ENCODE measurements at regions not wholly inside any gene's neighbourhood (a gene's known extent, or its start where the extent isn't known, plus 50 kb on each side); places are given as distances from the start of the nearest gene placed in this dataset.

DNA sequence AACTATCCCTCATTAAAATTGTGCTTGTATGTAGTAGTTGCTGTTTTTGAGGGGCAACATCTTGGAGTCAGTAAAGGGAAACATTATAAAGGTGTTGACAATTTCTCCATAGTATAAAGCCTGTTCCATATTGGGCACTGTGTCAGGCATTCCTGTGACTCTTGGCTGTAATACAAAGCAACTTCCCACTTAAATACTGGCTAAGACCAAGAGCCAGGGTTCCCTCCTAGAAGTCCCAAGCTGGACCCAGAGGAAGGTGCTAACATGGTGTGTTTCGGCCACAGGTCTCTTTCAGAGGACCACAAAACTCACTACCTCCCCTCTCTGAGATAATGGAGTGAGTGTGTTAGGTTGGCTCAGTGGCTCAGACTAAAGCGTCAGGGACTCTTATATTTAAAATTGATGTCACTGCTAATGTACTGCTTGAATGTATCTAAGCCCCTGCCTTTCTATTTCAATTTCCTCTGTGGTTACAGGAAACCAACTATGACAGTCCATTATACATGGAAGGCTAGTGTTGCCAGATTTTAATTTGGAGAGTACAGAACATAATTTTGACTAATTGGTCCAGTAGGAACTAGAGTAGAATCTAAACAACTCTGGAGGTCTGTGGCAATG lies 74.7 kb upstream of the RGL1 start:
- TF ChIP-seq EZH2phosphoT487 (IDR thresholded peaks at IDR 0.05; ENCODE audit: unreplicated experiment): no peak
- no peak for TF ChIP-seq EZH2 (IDR thresholded peaks at IDR 0.05; ENCODE audit: low read depth, unreplicated experiment)
- TF ChIP-seq, protein P1, sequence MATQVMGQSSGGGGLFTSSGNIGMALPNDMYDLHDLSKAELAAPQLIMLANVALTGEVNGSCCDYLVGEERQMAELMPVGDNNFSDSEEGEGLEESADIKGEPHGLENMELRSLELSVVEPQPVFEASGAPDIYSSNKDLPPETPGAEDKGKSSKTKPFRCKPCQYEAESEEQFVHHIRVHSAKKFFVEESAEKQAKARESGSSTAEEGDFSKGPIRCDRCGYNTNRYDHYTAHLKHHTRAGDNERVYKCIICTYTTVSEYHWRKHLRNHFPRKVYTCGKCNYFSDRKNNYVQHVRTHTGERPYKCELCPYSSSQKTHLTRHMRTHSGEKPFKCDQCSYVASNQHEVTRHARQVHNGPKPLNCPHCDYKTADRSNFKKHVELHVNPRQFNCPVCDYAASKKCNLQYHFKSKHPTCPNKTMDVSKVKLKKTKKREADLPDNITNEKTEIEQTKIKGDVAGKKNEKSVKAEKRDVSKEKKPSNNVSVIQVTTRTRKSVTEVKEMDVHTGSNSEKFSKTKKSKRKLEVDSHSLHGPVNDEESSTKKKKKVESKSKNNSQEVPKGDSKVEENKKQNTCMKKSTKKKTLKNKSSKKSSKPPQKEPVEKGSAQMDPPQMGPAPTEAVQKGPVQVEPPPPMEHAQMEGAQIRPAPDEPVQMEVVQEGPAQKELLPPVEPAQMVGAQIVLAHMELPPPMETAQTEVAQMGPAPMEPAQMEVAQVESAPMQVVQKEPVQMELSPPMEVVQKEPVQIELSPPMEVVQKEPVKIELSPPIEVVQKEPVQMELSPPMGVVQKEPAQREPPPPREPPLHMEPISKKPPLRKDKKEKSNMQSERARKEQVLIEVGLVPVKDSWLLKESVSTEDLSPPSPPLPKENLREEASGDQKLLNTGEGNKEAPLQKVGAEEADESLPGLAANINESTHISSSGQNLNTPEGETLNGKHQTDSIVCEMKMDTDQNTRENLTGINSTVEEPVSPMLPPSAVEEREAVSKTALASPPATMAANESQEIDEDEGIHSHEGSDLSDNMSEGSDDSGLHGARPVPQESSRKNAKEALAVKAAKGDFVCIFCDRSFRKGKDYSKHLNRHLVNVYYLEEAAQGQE (IDR thresholded peaks at IDR 0.05; ENCODE audit: unreplicated experiment): no peak
- no peak for TF ChIP-seq POLR2AphosphoS5 (IDR thresholded peaks at IDR 0.05; ENCODE audit: low read depth)
- TF ChIP-seq, protein P2, sequence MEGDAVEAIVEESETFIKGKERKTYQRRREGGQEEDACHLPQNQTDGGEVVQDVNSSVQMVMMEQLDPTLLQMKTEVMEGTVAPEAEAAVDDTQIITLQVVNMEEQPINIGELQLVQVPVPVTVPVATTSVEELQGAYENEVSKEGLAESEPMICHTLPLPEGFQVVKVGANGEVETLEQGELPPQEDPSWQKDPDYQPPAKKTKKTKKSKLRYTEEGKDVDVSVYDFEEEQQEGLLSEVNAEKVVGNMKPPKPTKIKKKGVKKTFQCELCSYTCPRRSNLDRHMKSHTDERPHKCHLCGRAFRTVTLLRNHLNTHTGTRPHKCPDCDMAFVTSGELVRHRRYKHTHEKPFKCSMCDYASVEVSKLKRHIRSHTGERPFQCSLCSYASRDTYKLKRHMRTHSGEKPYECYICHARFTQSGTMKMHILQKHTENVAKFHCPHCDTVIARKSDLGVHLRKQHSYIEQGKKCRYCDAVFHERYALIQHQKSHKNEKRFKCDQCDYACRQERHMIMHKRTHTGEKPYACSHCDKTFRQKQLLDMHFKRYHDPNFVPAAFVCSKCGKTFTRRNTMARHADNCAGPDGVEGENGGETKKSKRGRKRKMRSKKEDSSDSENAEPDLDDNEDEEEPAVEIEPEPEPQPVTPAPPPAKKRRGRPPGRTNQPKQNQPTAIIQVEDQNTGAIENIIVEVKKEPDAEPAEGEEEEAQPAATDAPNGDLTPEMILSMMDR (conservative IDR thresholded peaks at IDR 0.05; ENCODE audit: low read depth in 2 of 2): no peak
- no peak for TF ChIP-seq JUNB (IDR thresholded peaks at IDR 0.05; ENCODE audit: unreplicated experiment)
- no peak for TF ChIP-seq NANOG (IDR thresholded peaks at IDR 0.05; ENCODE audit: borderline replicate concordance)
- no peak for TF ChIP-seq ZNF114 (CRISPR knock-in tag; IDR thresholded peaks at IDR 0.05)
- no peak for TF ChIP-seq CREB1 (CRISPR knock-in tag; IDR thresholded peaks at IDR 0.05; ENCODE audit: low read depth)

Data from GM23338 (cell line).